ENCODE measurements at regions not wholly inside any gene's neighbourhood (a gene's known extent, or its start where the extent isn't known, plus 50 kb on each side); places are given as distances from the start of the nearest gene placed in this dataset.

- Histone ChIP-seq H3K27me3 (ENCODE audit: insufficient read depth, low read length) (no peaks in the 10 kb centered on the region), H3K9me2 (ENCODE audit: low read depth, low read length) (no peaks in the 10 kb centered on the region), H3K4me2 (ENCODE audit: low read length) (no peak overlapping the region), H3K9me3 (ENCODE audit: low read length) (no peaks in the 10 kb centered on the region), H3K36me3 (ENCODE audit: insufficient read depth, low read length) (no peaks in the 10 kb centered on the region), H3K9ac (ENCODE audit: low read length) (no peak overlapping the region), H3K27ac (ENCODE audit: low read depth, low read length, poor library complexity, severe bottlenecking) (no peak overlapping the region), H4K20me1 (ENCODE audit: insufficient read depth, low read length) (no peaks in the 10 kb centered on the region), H3K4me1 (ENCODE audit: insufficient read depth, low read length, severe bottlenecking) (no peaks in the 10 kb centered on the region), H2AFZ (ENCODE audit: low read length) (no peak overlapping the region), H3F3A (ENCODE audit: insufficient read depth, low read length) (no peaks in the 10 kb centered on the region), H3K4me3 (ENCODE audit: low read depth, low read length, poor library complexity, severe bottlenecking) (no peak overlapping the region), H3K79me2 (ENCODE audit: insufficient read depth, low read length) (no peaks in the 10 kb centered on the region)
- TF ChIP-seq EZH2 (IDR thresholded peaks at IDR 0.05; ENCODE audit: borderline replicate concordance, low read length): no peak
- TF ChIP-seq, protein P1, sequence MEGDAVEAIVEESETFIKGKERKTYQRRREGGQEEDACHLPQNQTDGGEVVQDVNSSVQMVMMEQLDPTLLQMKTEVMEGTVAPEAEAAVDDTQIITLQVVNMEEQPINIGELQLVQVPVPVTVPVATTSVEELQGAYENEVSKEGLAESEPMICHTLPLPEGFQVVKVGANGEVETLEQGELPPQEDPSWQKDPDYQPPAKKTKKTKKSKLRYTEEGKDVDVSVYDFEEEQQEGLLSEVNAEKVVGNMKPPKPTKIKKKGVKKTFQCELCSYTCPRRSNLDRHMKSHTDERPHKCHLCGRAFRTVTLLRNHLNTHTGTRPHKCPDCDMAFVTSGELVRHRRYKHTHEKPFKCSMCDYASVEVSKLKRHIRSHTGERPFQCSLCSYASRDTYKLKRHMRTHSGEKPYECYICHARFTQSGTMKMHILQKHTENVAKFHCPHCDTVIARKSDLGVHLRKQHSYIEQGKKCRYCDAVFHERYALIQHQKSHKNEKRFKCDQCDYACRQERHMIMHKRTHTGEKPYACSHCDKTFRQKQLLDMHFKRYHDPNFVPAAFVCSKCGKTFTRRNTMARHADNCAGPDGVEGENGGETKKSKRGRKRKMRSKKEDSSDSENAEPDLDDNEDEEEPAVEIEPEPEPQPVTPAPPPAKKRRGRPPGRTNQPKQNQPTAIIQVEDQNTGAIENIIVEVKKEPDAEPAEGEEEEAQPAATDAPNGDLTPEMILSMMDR (IDR thresholded peaks at IDR 0.05; ENCODE audit: low read length): no peak
These were observed 51.1 kb upstream of the UNC5C start for GRCh38 chr4:95599777-95600400.
